SK-N-SH (cell line): ENCODE measurements at regions not wholly inside any gene's neighbourhood (a gene's known extent, or its start where the extent isn't known, plus 50 kb on each side); places are given as distances from the start of the nearest gene placed in this dataset.

ENCODE experiments used
- FOSL2 ChIP-seq: IDR thresholded peaks from 2 replicates; pipeline ENCODE4 v1.4.0; 2012; ENCODE audit warnings: low read depth, mild to moderate bottlenecking, moderate library complexity, borderline replicate concordance
- GABPA ChIP-seq: IDR thresholded peaks from 2 replicates; pipeline ENCODE4 v1.4.0; 2012; ENCODE audit warnings: low read depth, mild to moderate bottlenecking
- JUND ChIP-seq: IDR thresholded peaks from 2 replicates; pipeline ENCODE4 v1.4.0; 2012
- RCOR1 ChIP-seq: fragments of 150-350 bp; IDR thresholded peaks from 2 replicates; pipeline ENCODE4 v1.6.1; 2017; ENCODE audit warnings: antibody characterized with exemption, low read length
- TCF12 ChIP-seq: IDR thresholded peaks from 2 replicates; pipeline ENCODE4 v1.4.0; 2012
- TF ChIP-seq, protein P1 (sequence below): fragments of 200-600 bp; sonication (generic); IDR thresholded peaks from 2 replicates; pipeline ENCODE4 v1.6.1; 2017; ENCODE audit warnings: antibody characterized with exemption, mild to moderate bottlenecking, moderate library complexity

DNA sequence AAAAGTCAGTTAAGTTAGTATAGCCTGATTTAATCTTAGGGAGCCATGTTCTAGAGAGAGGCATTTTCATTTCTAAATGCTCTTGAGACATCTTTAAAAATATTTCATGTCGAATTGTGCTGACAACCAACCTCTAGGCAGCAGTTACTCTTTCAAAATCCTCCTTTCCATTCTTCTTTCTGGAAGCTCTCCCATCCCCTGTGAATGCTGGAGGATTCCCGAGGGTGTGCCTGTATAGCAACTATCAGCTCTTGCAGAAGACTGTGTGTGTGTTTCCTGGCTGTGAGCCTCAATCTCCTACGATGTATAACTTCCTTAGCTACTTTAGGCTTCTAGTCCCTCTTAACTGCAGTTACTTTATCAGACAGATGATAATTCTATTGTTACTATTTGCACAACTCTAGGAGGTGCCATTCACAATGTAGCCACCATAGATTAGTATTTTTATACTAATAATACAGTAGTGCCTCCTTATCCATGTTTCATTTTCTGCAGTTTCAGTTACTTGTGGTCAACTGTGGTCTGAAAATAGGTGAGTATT lies 250.3 kb downstream of the EDEM1 start:
- TF ChIP-seq, protein P1, sequence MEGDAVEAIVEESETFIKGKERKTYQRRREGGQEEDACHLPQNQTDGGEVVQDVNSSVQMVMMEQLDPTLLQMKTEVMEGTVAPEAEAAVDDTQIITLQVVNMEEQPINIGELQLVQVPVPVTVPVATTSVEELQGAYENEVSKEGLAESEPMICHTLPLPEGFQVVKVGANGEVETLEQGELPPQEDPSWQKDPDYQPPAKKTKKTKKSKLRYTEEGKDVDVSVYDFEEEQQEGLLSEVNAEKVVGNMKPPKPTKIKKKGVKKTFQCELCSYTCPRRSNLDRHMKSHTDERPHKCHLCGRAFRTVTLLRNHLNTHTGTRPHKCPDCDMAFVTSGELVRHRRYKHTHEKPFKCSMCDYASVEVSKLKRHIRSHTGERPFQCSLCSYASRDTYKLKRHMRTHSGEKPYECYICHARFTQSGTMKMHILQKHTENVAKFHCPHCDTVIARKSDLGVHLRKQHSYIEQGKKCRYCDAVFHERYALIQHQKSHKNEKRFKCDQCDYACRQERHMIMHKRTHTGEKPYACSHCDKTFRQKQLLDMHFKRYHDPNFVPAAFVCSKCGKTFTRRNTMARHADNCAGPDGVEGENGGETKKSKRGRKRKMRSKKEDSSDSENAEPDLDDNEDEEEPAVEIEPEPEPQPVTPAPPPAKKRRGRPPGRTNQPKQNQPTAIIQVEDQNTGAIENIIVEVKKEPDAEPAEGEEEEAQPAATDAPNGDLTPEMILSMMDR, result no peak
- no peak for TF ChIP-seq JUND
- TF ChIP-seq RCOR1, result no peak
- no peak for TF ChIP-seq FOSL2
- TF ChIP-seq TCF12, result no peak
- TF ChIP-seq GABPA, result no peak
